PC-3 (cell line): ENCODE measurements at regions not wholly inside any gene's neighbourhood (a gene's known extent, or its start where the extent isn't known, plus 50 kb on each side); places are given as distances from the start of the nearest gene placed in this dataset.

Experiments
- ATAC-seq: fragments of 200-7000 bp; cut with Tn5 transposase; 2 replicates; pipeline ENCODE4 v1.9.1; 2020; ENCODE audit warnings: mild to moderate bottlenecking, moderate library complexity
- BruUV-seq: library from RNA; stranded (reverse); fragments of 400-500 nt; replicated peaks from 2 replicates; lab custom pipeline; 2021; lab: Mats Ljungman, UMichigan
- CTCF ChIA-PET: fragments of 300-600 bp; sonication (Branson Sonifier 250); formaldehyde crosslinking; loops from one replicate; lab custom pipeline; 2022; ENCODE audit warnings: antibody characterized with exemption; lab: Charles Lee
- POLR2A ChIA-PET: fragments of 300-600 bp; sonication (Branson Sonifier 250); formaldehyde crosslinking; loops from one replicate; lab custom pipeline; 2022; ENCODE audit warnings: antibody characterized with exemption; ENCODE audit not compliant: unreplicated experiment; lab: Charles Lee
- DNase-seq: peaks from one replicate; pipeline ENCODE4 v3.0.0-alpha.2; 2015
- H2AFZ ChIP-seq: fragments of 300-600 bp; sonication (generic); 2 replicates; pipeline ENCODE4 v1.6.0; 2016; ENCODE audit warnings: antibody characterized with exemption, low read length
- H3F3A ChIP-seq: fragments of 300-600 bp; sonication (generic); one replicate; pipeline ENCODE4 v1.6.0; 2017; ENCODE audit warnings: antibody characterized with exemption, low read length, control low read depth, mild to moderate bottlenecking; ENCODE audit not compliant: unreplicated experiment
- H3K27ac ChIP-seq: fragments of 300-600 bp; sonication (generic); 2 replicates; pipeline ENCODE4 v1.5.1; 2016; ENCODE audit warnings: mild to moderate bottlenecking, low read length
- H3K27me3 ChIP-seq: fragments of 300-600 bp; sonication (generic); 2 replicates; pipeline ENCODE4 v1.6.1; 2016; ENCODE audit warnings: low read length, mixed read lengths
- H3K36me3 ChIP-seq: fragments of 300-600 bp; sonication (generic); 2 replicates; pipeline ENCODE4 v1.6.1; 2016; ENCODE audit warnings: low read depth, mixed run types, low read length, mixed read lengths
- H3K4me1 ChIP-seq: fragments of 300-600 bp; sonication (generic); 2 replicates; pipeline ENCODE4 v1.5.1; 2016; ENCODE audit warnings: low read length; ENCODE audit not compliant: insufficient read depth
- H3K4me2 ChIP-seq: fragments of 300-600 bp; sonication (generic); 2 replicates; pipeline ENCODE4 v1.6.0; 2016; ENCODE audit warnings: low read length
- H3K4me3 ChIP-seq: fragments of 300-600 bp; sonication (generic); 2 replicates; pipeline ENCODE4 v1.5.1; 2016; ENCODE audit warnings: mild to moderate bottlenecking, low read length, mixed read lengths
- H3K79me2 ChIP-seq: fragments of 300-600 bp; sonication (generic); 2 replicates; pipeline ENCODE4 v1.6.1; 2017; ENCODE audit warnings: low read length, mixed read lengths
- H3K9ac ChIP-seq: fragments of 300-600 bp; sonication (generic); 2 replicates; pipeline ENCODE4 v1.6.0; 2016; ENCODE audit warnings: mild to moderate bottlenecking, low read length
- H3K9me2 ChIP-seq: fragments of 300-600 bp; sonication (generic); replicated peaks from 2 replicates; pipeline ENCODE4 v1.6.1; 2016; ENCODE audit warnings: mixed run types, low read length, mixed read lengths
- H3K9me3 ChIP-seq: fragments of 300-600 bp; sonication (generic); 2 replicates; pipeline ENCODE4 v1.6.1; 2016; ENCODE audit warnings: low read length, mixed read lengths
- H4K20me1 ChIP-seq: fragments of 300-600 bp; sonication (generic); 2 replicates; pipeline ENCODE4 v1.6.1; 2016; ENCODE audit warnings: low read length, mixed read lengths
- CTCF ChIP-seq: fragments of 300-600 bp; sonication (generic); conservative IDR thresholded peaks from 2 replicates; pipeline ENCODE4 v1.5.1; 2017; ENCODE audit warnings: antibody characterized with exemption, low read depth, mild to moderate bottlenecking, low read length
- EZH2 ChIP-seq: fragments of 300-600 bp; sonication (generic); IDR thresholded peaks from one replicate; pipeline ENCODE4 v1.6.1; 2017; ENCODE audit warnings: antibody characterized with exemption, mild to moderate bottlenecking, low read length; ENCODE audit not compliant: unreplicated experiment
- EZH2phosphoT487 ChIP-seq: fragments of 300-600 bp; sonication (generic); IDR thresholded peaks from 2 replicates; pipeline ENCODE4 v1.6.1; 2018; ENCODE audit warnings: mild to moderate bottlenecking, antibody characterized with exemption, low read length, borderline replicate concordance
- intact Hi-C: fragments of 100-400 bp; cut with micrococcal nuclease; formaldehyde crosslinking; loops from 2 replicates; pipeline ENCODE4 v1.9.0; 2023

- no peaks in the 10 kb centered on the region for H3K4me1 ChIP-seq
- ATAC-seq (no peak), DNase-seq (no peak)
- no peak overlapping the region for H2AFZ ChIP-seq
- POLR2A ChIA-PET = no interaction called here
- no peaks in the 10 kb centered on the region for H3K79me2 ChIP-seq
- BruUV-seq = no TSS peak
- CTCF ChIA-PET = no interaction called here
- no peak overlapping the region for H3K27ac ChIP-seq
- H3K36me3 ChIP-seq = no peaks in the 10 kb centered on the region
- TF ChIP-seq EZH2 (no peak), EZH2phosphoT487 (no peak), CTCF (no peak)
- H4K20me1 ChIP-seq = no peaks in the 10 kb centered on the region
- H3K9me3 ChIP-seq = no peaks in the 10 kb centered on the region
- H3K9ac ChIP-seq = no peak overlapping the region
- no peaks in the 10 kb centered on the region for H3F3A ChIP-seq
- no peak overlapping the region for H3K4me3 ChIP-seq
- intact Hi-C loops = no loop called here
- H3K27me3 ChIP-seq = peaks cover 54% of the 10 kb centered on the region
- H3K4me2 ChIP-seq = no peak overlapping the region
- H3K9me2 ChIP-seq = no peaks in the 10 kb centered on the region
Measured at GRCh38 chr2:15800495-15801329, 139.6 kb upstream of the MYCN start.

GRCh38 chr2:15801439-15801838, 138.9 kb upstream of the MYCN start:
- no peak for DNase-seq
- Histone ChIP-seq H4K20me1 (no peaks in the 10 kb centered on the region), H3K4me3 (no peak overlapping the region), H3K36me3 (no peaks in the 10 kb centered on the region), H3K4me2 (no peak overlapping the region), H3K9ac (no peak overlapping the region), H3K9me2 (no peaks in the 10 kb centered on the region), H3K9me3 (no peaks in the 10 kb centered on the region), H3K27ac (no peak overlapping the region), H2AFZ (no peak overlapping the region), H3K79me2 (no peaks in the 10 kb centered on the region), H3F3A (no peaks in the 10 kb centered on the region), H3K4me1 (no peaks in the 10 kb centered on the region), H3K27me3 (peaks cover 48% of the 10 kb centered on the region)
- no TSS peak for BruUV-seq
- POLR2A ChIA-PET = no interaction called here
- CTCF ChIA-PET = no interaction called here
- TF ChIP-seq EZH2phosphoT487 (no peak), CTCF (no peak), EZH2 (no peak)
- intact Hi-C loops = no loop called here
- no peak for ATAC-seq

DNA sequence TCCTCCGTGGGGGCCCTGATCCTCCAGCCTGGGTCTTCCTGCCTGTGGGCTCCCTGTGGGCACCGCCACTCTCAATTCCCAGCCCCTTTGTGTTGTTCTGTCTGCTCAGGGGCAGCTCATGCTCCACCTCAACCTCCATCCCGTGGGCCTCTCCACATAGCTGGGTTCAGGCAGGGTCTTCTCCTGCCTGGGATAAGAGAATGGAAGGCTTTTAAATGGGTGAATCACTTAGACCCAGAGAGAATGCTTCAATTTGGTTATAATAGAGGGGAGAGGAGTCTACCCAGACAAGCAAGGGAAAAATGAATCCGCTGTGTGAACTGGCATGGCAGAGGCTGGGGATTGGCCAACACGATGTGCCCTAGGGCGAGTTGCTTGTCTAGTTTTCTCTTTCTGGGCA, 138.4 kb upstream of the MYCN start:
- Histone ChIP-seq H3K4me3 (no peak overlapping the region), H2AFZ (no peak overlapping the region), H3K9me2 (no peaks in the 10 kb centered on the region), H3K9ac (no peak overlapping the region), H3K4me2 (no peak overlapping the region), H3K27ac (no peak overlapping the region), H4K20me1 (no peaks in the 10 kb centered on the region), H3K36me3 (no peaks in the 10 kb centered on the region), H3K27me3 (peaks cover 46% of the 10 kb centered on the region), H3K4me1 (no peaks in the 10 kb centered on the region), H3K9me3 (no peaks in the 10 kb centered on the region), H3K79me2 (no peaks in the 10 kb centered on the region), H3F3A (no peaks in the 10 kb centered on the region)
- ATAC-seq (no peak), DNase-seq (no peak)
- POLR2A ChIA-PET = no interaction called here
- TF ChIP-seq EZH2phosphoT487 = no peak
- no peak for TF ChIP-seq EZH2
- TF ChIP-seq CTCF = no peak
- CTCF ChIA-PET = no interaction called here
- no TSS peak for BruUV-seq
- intact Hi-C loops = no loop called here
